Keratinocyte (primary cell): ENCODE measurements at regions not wholly inside any gene's neighbourhood (a gene's known extent, or its start where the extent isn't known, plus 50 kb on each side); places are given as distances from the start of the nearest gene placed in this dataset.

Source experiments
- DNase-seq: peaks from one replicate; pipeline ENCODE4 v3.0.0-alpha.2; 2011; ENCODE audit warnings: low read depth, missing footprints, low spot score
- FAIRE-seq: peaks from 2 replicates; lab custom pipeline; 2011; peaks lifted over from hg19 to GRCh38; lab: Jason Lieb, UNC
- H2AFZ ChIP-seq: 2 replicates; pipeline ENCODE4 v1.6.0; 2012; ENCODE audit warnings: low read length, control low read depth, inconsistent platforms; ENCODE audit not compliant: control insufficient read depth
- H3K27ac ChIP-seq: 2 replicates; pipeline ENCODE4 v1.5.1; 2011; ENCODE audit warnings: low read length; ENCODE audit not compliant: control insufficient read depth, insufficient read depth
- H3K27me3 ChIP-seq: 3 replicates; pipeline ENCODE4 v1.6.0; 2011; ENCODE audit warnings: low read length; ENCODE audit not compliant: control insufficient read depth, insufficient read depth; ENCODE audit errors: extremely low read depth
- H3K36me3 ChIP-seq, 2 experiments: 2 replicates in 1 of 2; 3 replicates in 1 of 2; pipeline ENCODE4 v1.5.1; 2011; ENCODE audit warnings: low read length in 2 of 2, mild to moderate bottlenecking in 1 of 2; ENCODE audit not compliant: control insufficient read depth in 2 of 2, insufficient read depth in 2 of 2; ENCODE audit errors: extremely low read depth in 1 of 2
- H3K4me1 ChIP-seq: 3 replicates; pipeline ENCODE4 v1.5.1; 2011; ENCODE audit warnings: low read length; ENCODE audit not compliant: control insufficient read depth, insufficient read depth; ENCODE audit errors: extremely low read depth
- H3K4me2 ChIP-seq: 3 replicates; pipeline ENCODE4 v1.6.0; 2011; ENCODE audit warnings: low read depth, low read length; ENCODE audit not compliant: control insufficient read depth, insufficient read depth; ENCODE audit errors: extremely low read depth
- H3K4me3 ChIP-seq, 3 experiments: fragments of 200-600 bp in 1 of 3; sonication (generic) in 1 of 3; 2 replicates in 2 of 3; 3 replicates in 1 of 3; pipeline ENCODE4 v1.5.1; 2011 to 2016; ENCODE audit warnings: low read length in 3 of 3, mild to moderate bottlenecking in 3 of 3, control low read depth in 2 of 3, inconsistent platforms in 1 of 3, low read depth in 1 of 3, mixed read lengths in 1 of 3, mixed run types in 1 of 3, moderate library complexity in 1 of 3; ENCODE audit not compliant: control insufficient read depth in 2 of 3, insufficient read depth in 2 of 3; ENCODE audit errors: extremely low read depth in 1 of 3
- H3K79me2 ChIP-seq: 2 replicates; pipeline ENCODE4 v1.6.0; 2012; ENCODE audit warnings: low read length; ENCODE audit not compliant: control insufficient read depth, insufficient read depth
- H3K9ac ChIP-seq: 3 replicates; pipeline ENCODE4 v1.6.0; 2011; ENCODE audit warnings: low read length; ENCODE audit not compliant: control insufficient read depth, insufficient read depth; ENCODE audit errors: extremely low read depth
- H3K9me1 ChIP-seq: 3 replicates; pipeline ENCODE4 v1.6.0; 2011; ENCODE audit warnings: low read length; ENCODE audit not compliant: control insufficient read depth, insufficient read depth; ENCODE audit errors: extremely low read depth
- H3K9me3 ChIP-seq: 2 replicates; pipeline ENCODE4 v1.5.1; 2012; ENCODE audit warnings: low read depth, low read length; ENCODE audit not compliant: control insufficient read depth
- H4K20me1 ChIP-seq: 3 replicates; pipeline ENCODE4 v1.6.0; 2011; ENCODE audit warnings: low read length; ENCODE audit not compliant: control insufficient read depth, insufficient read depth; ENCODE audit errors: extremely low read depth
- CTCF ChIP-seq, 3 experiments: IDR thresholded peaks in 1 of 3; conservative IDR thresholded peaks in 1 of 3; optimal IDR thresholded peaks in 1 of 3; 2 replicates in 2 of 3; 3 replicates in 1 of 3; pipeline versions ENCODE3 to v1.5.1; 2011; ENCODE audit warnings: low read length in 3 of 3, mild to moderate bottlenecking in 3 of 3, moderate library complexity in 2 of 3, control low read depth in 1 of 3, inconsistent platforms in 1 of 3; ENCODE audit not compliant: insufficient read depth in 2 of 3; ENCODE audit errors: extremely low read depth in 1 of 3
- EZH2 ChIP-seq: IDR thresholded peaks from one replicate; pipeline ENCODE4 v1.6.1; 2012; ENCODE audit warnings: inconsistent platforms, mild to moderate bottlenecking, low read length, moderate library complexity
- dilution Hi-C: fragments of 300-500 bp; cut with MboI; formaldehyde crosslinking; loops from one replicate; pipeline ENCODE4 v1.7.0; 2020; ENCODE audit warnings: low sequenced_read_pairs; ENCODE audit not compliant: extremely low pct_ligation_motif_present

- Histone ChIP-seq H3K9ac (no peak overlapping the region), H3K4me3 (no peak overlapping the region), H3K9me3 (no peaks in the 10 kb centered on the region), H3K4me2 (no peak overlapping the region), H2AFZ (no peak overlapping the region), H3K27ac (no peak overlapping the region), H3K79me2 (no peaks in the 10 kb centered on the region), H3K36me3 (no peaks in the 10 kb centered on the region), H4K20me1 (no peaks in the 10 kb centered on the region), H3K27me3 (no peaks in the 10 kb centered on the region), H3K9me1 (no peaks in the 10 kb centered on the region), H3K4me1 (no peaks in the 10 kb centered on the region)
- FAIRE-seq (no peak), DNase-seq (no peak)
- TF ChIP-seq EZH2 (no peak), CTCF (optimal IDR thresholded peaks at IDR 0.05 in 1 of 3, IDR thresholded peaks at IDR 0.05 in 1 of 3, conservative IDR thresholded peaks at IDR 0.05 in 1 of 3; ENCODE audit: extremely low read depth in 1 of 3, insufficient read depth in 2 of 3, low read length in 3 of 3) (no peak)
- dilution Hi-C loops: no loop called here
These were observed 682.0 kb upstream of the B3GALT2 start for GRCh38 chr1:193868425-193868824.

GRCh38 chr1:193856261-193856660 is 669.8 kb upstream of the B3GALT2 start:
- DNase-seq: no peak
- H3K4me3 ChIP-seq: no peak overlapping the region
- no peaks in the 10 kb centered on the region for H3K79me2 ChIP-seq
- no peaks in the 10 kb centered on the region for H3K9me3 ChIP-seq
- no peaks in the 10 kb centered on the region for H3K4me1 ChIP-seq
- dilution Hi-C loops: no loop called here
- H3K4me2 ChIP-seq: no peak overlapping the region
- no peaks in the 10 kb centered on the region for H4K20me1 ChIP-seq
- no peaks in the 10 kb centered on the region for H3K27me3 ChIP-seq
- TF ChIP-seq EZH2: no peak
- TF ChIP-seq CTCF (optimal IDR thresholded peaks at IDR 0.05 in 1 of 3, IDR thresholded peaks at IDR 0.05 in 1 of 3, conservative IDR thresholded peaks at IDR 0.05 in 1 of 3; ENCODE audit: extremely low read depth in 1 of 3, insufficient read depth in 2 of 3, low read length in 3 of 3): no peak
- H3K36me3 ChIP-seq: no peaks in the 10 kb centered on the region
- no peak overlapping the region for H3K27ac ChIP-seq
- H3K9ac ChIP-seq: no peak overlapping the region
- no peaks in the 10 kb centered on the region for H3K9me1 ChIP-seq
- FAIRE-seq: no peak
- no peak overlapping the region for H2AFZ ChIP-seq
